Heart left ventricle (tissue), 13 donors: ENCODE measurements at regions not wholly inside any gene's neighbourhood (a gene's known extent, or its start where the extent isn't known, plus 50 kb on each side); places are given as distances from the start of the nearest gene placed in this dataset.

Experiments used
- CTCF ChIP-seq, 12 donors: fragments of 200-600 bp; sonication (generic) in 4 of 12; IDR thresholded peaks; one replicate each; pipeline versions ENCODE4 v1.5.0 to v1.8.0; 2018 to 2022; ENCODE audit warnings: antibody characterized with exemption in 12 of 12, mild to moderate bottlenecking in 5 of 12
- POLR2A ChIP-seq, 2 donors: fragments of 450-650 bp; IDR thresholded peaks; one replicate each; pipeline ENCODE4 v1.6.1; 2017; ENCODE audit warnings: antibody characterized with exemption in 2 of 2, mild to moderate bottlenecking in 2 of 2, moderate library complexity in 2 of 2
- donor health status: ischemic (EF 13 %, LVEDD 7.1; RV severe dilation, severe dysfunction).
- donor health status: DM: no; HTN: yes; CAD: no.
- donor health status: DM: no; HTN: no; CAD: no.
- donor health status: ischemic (EF 25% LVEDD 6.9; RV normal size, moderate dysfunction).
- donor health status: ischemic (EF 25% LVEDD 5.7; RV mildly dilated, moderate dysfunction).
- donor health status: ischemic (EF 35%, LVEDD 5.7; RV mildly dilated, moderate dysfunction).
- donor health status: nonischemic (EF 11% LVEDD 7.7; RV severe dilation, severe dysfunction).
- donor health status: DM: yes; HTN: yes; CAD: no.
- donor health status: PGD.
- donor health status: ischemic (EF 29% LVEDD 5.4; RV normal size, mild dysfunction).
- donor health status: nonischemic (EF 23%, LVEDD 6.1; RV moderate dilation, normal function).

- TF ChIP-seq CTCF (IDR thresholded peaks at IDR 0.05), result no peak
- TF ChIP-seq POLR2A (IDR thresholded peaks at IDR 0.05), result no peak
Measured at GRCh38 chr6:128711149-128711548, 171.8 kb upstream of the LAMA2 start.
